ENCODE measurements at regions not wholly inside any gene's neighbourhood (a gene's known extent, or its start where the extent isn't known, plus 50 kb on each side); places are given as distances from the start of the nearest gene placed in this dataset.

DNA sequence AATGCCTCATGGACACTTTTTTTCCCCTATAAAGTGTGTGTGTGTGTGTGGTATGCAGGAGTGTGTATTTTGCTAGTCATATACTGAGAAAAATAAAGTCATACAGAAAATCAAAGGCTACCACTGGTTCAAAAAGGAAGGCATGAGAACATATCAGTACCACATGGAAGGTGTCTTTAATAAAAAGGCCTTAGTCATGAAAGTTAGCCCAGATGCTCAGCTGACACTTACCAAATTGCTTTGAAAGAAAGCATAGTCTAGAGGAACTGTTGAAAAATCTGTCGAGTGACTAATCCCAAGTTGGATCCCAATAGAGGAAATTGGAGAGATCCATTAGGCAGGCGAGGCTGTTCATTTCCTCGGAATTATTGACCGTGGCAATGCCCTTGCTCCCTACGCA lies 432.9 kb upstream of the CFAP20DC start:
- TF ChIP-seq, protein P1, sequence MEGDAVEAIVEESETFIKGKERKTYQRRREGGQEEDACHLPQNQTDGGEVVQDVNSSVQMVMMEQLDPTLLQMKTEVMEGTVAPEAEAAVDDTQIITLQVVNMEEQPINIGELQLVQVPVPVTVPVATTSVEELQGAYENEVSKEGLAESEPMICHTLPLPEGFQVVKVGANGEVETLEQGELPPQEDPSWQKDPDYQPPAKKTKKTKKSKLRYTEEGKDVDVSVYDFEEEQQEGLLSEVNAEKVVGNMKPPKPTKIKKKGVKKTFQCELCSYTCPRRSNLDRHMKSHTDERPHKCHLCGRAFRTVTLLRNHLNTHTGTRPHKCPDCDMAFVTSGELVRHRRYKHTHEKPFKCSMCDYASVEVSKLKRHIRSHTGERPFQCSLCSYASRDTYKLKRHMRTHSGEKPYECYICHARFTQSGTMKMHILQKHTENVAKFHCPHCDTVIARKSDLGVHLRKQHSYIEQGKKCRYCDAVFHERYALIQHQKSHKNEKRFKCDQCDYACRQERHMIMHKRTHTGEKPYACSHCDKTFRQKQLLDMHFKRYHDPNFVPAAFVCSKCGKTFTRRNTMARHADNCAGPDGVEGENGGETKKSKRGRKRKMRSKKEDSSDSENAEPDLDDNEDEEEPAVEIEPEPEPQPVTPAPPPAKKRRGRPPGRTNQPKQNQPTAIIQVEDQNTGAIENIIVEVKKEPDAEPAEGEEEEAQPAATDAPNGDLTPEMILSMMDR (IDR thresholded peaks at IDR 0.05): no peak
- TF ChIP-seq POLR2A (IDR thresholded peaks at IDR 0.05): no peak

Measured in lower leg skin (tissue), 3 donors.